Parathyroid adenoma (tissue), 2 donors: ENCODE measurements at regions not wholly inside any gene's neighbourhood (a gene's known extent, or its start where the extent isn't known, plus 50 kb on each side); places are given as distances from the start of the nearest gene placed in this dataset.

ENCODE experiments used
- H2AFZ ChIP-seq: fragments of 300-600 bp; sonication (generic); one replicate; pipeline ENCODE4 v1.7.0; 2017; ENCODE audit warnings: antibody characterized with exemption, mild to moderate bottlenecking
- H3K27ac ChIP-seq: fragments of 300-600 bp; sonication (generic); one replicate; pipeline ENCODE4 v1.7.0; 2017
- H3K27me3 ChIP-seq: fragments of 300-600 bp; sonication (generic); one replicate; pipeline ENCODE4 v1.7.0; 2017; ENCODE audit warnings: low read length; ENCODE audit not compliant: control insufficient read depth, insufficient read depth
- H3K36me3 ChIP-seq: fragments of 300-600 bp; sonication (generic); one replicate; pipeline ENCODE4 v1.7.0; 2017; ENCODE audit warnings: low read length; ENCODE audit not compliant: control insufficient read depth, insufficient read depth
- H3K4me1 ChIP-seq: fragments of 300-600 bp; sonication (generic); one replicate; pipeline ENCODE4 v1.7.0; 2017; ENCODE audit warnings: control low read depth
- H3K4me2 ChIP-seq: fragments of 300-600 bp; sonication (generic); one replicate; pipeline ENCODE4 v1.7.0; 2017; ENCODE audit warnings: low read length
- H3K4me3 ChIP-seq: fragments of 300-600 bp; sonication (generic); one replicate; pipeline ENCODE4 v1.7.0; 2017; ENCODE audit warnings: low read depth, low read length
- H3K79me2 ChIP-seq: fragments of 300-600 bp; sonication (generic); one replicate; pipeline ENCODE4 v1.7.0; 2017; ENCODE audit warnings: control low read depth
- H3K9ac ChIP-seq: fragments of 300-600 bp; sonication (generic); one replicate; pipeline ENCODE4 v1.7.0; 2017; ENCODE audit warnings: mild to moderate bottlenecking
- H3K9me3 ChIP-seq: fragments of 300-600 bp; sonication (generic); one replicate; pipeline ENCODE4 v1.7.0; 2017; ENCODE audit warnings: low read length; ENCODE audit not compliant: control insufficient read depth
- TF ChIP-seq, protein P1 (sequence below): fragments of 300-600 bp; sonication (generic); IDR thresholded peaks from one replicate; pipeline ENCODE4 v1.7.0; 2017; ENCODE audit warnings: antibody characterized with exemption, mild to moderate bottlenecking
- donor health status: primary hyperparathyroidism.

DNA sequence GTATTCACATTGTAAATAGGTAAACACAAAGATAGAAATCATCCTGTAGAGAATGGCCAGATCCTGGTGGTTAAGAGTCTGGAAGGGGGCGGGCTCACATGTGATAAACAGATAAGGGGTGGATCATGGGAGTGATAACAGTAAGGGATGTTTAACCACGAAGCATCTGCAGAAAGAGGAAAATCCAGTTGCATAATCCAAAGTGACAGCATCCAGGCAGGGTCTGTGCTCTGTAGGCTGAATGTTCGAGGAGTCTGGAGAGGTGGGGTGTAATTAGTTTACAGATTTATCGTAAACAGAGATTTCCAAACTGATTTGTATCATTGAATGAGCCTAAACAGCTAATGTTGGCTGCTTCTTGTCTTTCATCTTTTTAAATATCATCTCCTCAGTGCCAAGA is 1009.8 kb upstream of the SLIT2 start:
- Histone ChIP-seq H3K27ac (no peak overlapping the region), H3K79me2 (no peaks in the 10 kb centered on the region), H3K36me3 (no peaks in the 10 kb centered on the region), H2AFZ (no peak overlapping the region), H3K4me2 (no peak overlapping the region), H3K9me3 (no peaks in the 10 kb centered on the region), H3K27me3 (no peaks in the 10 kb centered on the region), H3K9ac (no peak overlapping the region), H3K4me3 (no peak overlapping the region), H3K4me1 (no peaks in the 10 kb centered on the region)
- TF ChIP-seq, protein P1, sequence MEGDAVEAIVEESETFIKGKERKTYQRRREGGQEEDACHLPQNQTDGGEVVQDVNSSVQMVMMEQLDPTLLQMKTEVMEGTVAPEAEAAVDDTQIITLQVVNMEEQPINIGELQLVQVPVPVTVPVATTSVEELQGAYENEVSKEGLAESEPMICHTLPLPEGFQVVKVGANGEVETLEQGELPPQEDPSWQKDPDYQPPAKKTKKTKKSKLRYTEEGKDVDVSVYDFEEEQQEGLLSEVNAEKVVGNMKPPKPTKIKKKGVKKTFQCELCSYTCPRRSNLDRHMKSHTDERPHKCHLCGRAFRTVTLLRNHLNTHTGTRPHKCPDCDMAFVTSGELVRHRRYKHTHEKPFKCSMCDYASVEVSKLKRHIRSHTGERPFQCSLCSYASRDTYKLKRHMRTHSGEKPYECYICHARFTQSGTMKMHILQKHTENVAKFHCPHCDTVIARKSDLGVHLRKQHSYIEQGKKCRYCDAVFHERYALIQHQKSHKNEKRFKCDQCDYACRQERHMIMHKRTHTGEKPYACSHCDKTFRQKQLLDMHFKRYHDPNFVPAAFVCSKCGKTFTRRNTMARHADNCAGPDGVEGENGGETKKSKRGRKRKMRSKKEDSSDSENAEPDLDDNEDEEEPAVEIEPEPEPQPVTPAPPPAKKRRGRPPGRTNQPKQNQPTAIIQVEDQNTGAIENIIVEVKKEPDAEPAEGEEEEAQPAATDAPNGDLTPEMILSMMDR: no peak

DNA sequence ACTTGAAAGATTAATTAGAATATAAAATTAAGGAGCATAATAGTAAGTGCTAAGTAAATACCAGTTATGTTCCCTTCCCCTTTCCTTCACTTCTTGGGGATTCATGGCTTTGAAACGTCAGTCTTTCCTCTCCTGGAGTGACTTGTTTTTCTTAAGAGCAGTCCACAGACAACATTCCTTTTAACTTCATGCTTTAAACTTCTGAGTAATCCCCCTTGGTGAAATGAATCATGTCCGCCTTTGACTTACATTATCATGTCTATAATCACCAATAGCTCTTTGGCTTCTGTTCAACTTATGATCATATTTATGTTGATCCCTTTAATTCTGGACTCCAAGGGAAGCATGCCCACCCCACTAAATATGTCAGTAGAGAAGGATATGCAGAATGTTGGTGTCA is 1012.1 kb upstream of the SLIT2 start:
- Histone ChIP-seq H3K4me1 (no peaks in the 10 kb centered on the region), H3K4me2 (no peak overlapping the region), H3K27ac (no peak overlapping the region), H3K9me3 (no peaks in the 10 kb centered on the region), H3K27me3 (no peaks in the 10 kb centered on the region), H3K79me2 (no peaks in the 10 kb centered on the region), H3K36me3 (no peaks in the 10 kb centered on the region), H3K4me3 (no peak overlapping the region), H3K9ac (no peak overlapping the region), H2AFZ (no peak overlapping the region)
- TF ChIP-seq, protein P1: no peak

DNA sequence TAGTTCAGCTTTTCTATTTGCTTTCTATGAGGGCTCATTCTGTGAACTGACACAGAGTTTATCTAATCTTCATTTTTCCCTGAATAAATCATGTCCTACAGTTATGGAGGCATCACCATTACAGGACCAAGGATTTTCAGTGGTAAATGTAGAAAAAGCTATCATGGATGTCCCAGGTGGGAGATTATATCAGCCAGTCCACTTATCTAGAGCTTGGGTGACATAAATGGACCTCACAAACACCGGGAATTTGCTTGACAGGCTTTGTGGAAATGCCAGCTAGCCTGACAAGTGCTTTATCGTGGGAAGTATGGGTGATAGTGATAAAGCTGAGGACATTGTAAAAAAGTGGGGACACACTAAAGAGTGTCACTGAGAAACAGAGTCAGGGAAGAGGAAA is 1015.2 kb upstream of the SLIT2 start:
- H3K36me3 ChIP-seq: no peaks in the 10 kb centered on the region
- H3K79me2 ChIP-seq: no peaks in the 10 kb centered on the region
- TF ChIP-seq, protein P1: no peak
- no peak overlapping the region for H3K9ac ChIP-seq
- no peaks in the 10 kb centered on the region for H3K27me3 ChIP-seq
- H3K4me3 ChIP-seq: no peak overlapping the region
- no peaks in the 10 kb centered on the region for H3K9me3 ChIP-seq
- no peak overlapping the region for H3K27ac ChIP-seq
- H3K4me1 ChIP-seq: no peaks in the 10 kb centered on the region
- no peak overlapping the region for H2AFZ ChIP-seq
- H3K4me2 ChIP-seq: no peak overlapping the region

DNA sequence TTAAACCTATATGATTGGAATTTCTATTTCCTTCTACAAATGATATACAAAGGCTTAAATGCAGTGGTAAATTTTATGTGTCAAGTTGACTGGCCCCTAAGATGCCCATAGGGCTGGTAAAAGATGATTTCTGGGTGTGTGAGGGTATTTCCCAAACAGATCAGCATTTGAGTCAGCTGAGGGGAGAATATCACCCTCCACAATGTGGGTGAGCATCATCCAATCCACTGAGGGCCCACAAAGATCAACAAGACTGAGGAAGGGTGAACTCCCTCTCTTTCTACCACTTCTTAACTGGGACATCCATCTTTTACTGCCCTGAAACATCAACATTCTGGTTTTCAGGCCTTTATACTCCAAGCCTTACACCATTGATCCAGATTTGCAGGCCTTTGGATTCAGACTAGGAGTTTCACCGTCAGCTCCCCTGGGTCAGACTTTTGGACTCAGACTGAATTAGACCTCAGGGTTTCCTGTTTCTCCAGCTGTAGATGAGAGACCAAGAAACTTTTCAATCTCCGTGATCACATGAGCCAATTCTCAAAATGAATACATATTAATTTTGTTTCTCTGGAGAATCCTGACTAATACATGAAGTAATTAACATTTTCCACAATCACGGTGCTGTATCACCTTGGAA is 1020.7 kb upstream of the SLIT2 start:
- Histone ChIP-seq H3K27ac (no peak overlapping the region), H3K27me3 (no peaks in the 10 kb centered on the region), H3K4me2 (no peak overlapping the region), H3K79me2 (no peaks in the 10 kb centered on the region), H3K9ac (no peak overlapping the region), H3K9me3 (no peaks in the 10 kb centered on the region), H3K4me1 (no peaks in the 10 kb centered on the region), H2AFZ (no peak overlapping the region), H3K4me3 (no peak overlapping the region), H3K36me3 (no peaks in the 10 kb centered on the region)
- TF ChIP-seq, protein P1: no peak

DNA sequence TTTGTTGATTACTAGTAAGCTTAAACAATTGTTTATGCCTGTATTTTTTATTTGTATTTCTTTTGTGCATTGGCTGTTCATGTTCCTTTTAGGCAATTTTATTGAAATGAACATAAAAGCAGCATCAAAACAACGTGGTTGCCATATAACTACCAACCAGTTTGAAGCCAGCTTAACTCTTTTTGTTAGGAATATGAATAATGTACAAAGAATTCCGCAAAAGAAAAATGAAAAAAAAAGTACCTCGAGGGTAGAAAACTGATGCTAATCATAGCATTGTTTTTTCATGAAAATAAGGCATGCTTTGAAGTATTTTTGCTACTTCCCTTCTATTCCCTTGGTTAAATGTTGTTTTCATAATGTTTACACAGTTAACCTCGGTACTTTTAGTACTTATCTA is 1024.0 kb upstream of the SLIT2 start:
- H3K36me3 ChIP-seq: no peaks in the 10 kb centered on the region
- H3K4me1 ChIP-seq: no peaks in the 10 kb centered on the region
- TF ChIP-seq, protein P1: no peak
- H3K4me2 ChIP-seq: no peak overlapping the region
- no peak overlapping the region for H3K27ac ChIP-seq
- H3K27me3 ChIP-seq: no peaks in the 10 kb centered on the region
- H3K9ac ChIP-seq: no peak overlapping the region
- H3K79me2 ChIP-seq: no peaks in the 10 kb centered on the region
- H2AFZ ChIP-seq: no peak overlapping the region
- H3K4me3 ChIP-seq: no peak overlapping the region
- H3K9me3 ChIP-seq: no peaks in the 10 kb centered on the region
